Fibroblast of lung (primary cell): ENCODE measurements at regions not wholly inside any gene's neighbourhood (a gene's known extent, or its start where the extent isn't known, plus 50 kb on each side); places are given as distances from the start of the nearest gene placed in this dataset.

Experiments used
- DNase-seq, 2 donors: peaks; one replicate each; pipeline versions ENCODE4 v3.0.0 to v3.0.0-alpha.2; 2010; ENCODE audit warnings: low read depth in 2 of 2
- H2AFZ ChIP-seq: 2 replicates; pipeline ENCODE4 v1.5.1; 2012; ENCODE audit warnings: low read length, control low read depth, inconsistent platforms
- H3K27ac ChIP-seq: 2 replicates; pipeline ENCODE4 v1.5.1; 2011; ENCODE audit warnings: low read length, control low read depth; ENCODE audit not compliant: insufficient read depth
- H3K27me3 ChIP-seq: 2 replicates; pipeline ENCODE4 v1.5.1; 2011; ENCODE audit warnings: mild to moderate bottlenecking, low read length; ENCODE audit not compliant: control insufficient read depth, insufficient read depth
- H3K36me3 ChIP-seq: 2 replicates; pipeline ENCODE4 v1.5.1; 2011; ENCODE audit warnings: low read length; ENCODE audit not compliant: control insufficient read depth, insufficient read depth
- H3K4me1 ChIP-seq: 2 replicates; pipeline ENCODE4 v1.5.1; 2011; ENCODE audit warnings: low read length; ENCODE audit not compliant: control insufficient read depth, insufficient read depth; ENCODE audit errors: extremely low read depth
- H3K4me2 ChIP-seq: 2 replicates; pipeline ENCODE4 v1.5.1; 2011; ENCODE audit warnings: low read length, control low read depth; ENCODE audit not compliant: insufficient read depth; ENCODE audit errors: extremely low read depth
- H3K4me3 ChIP-seq, 4 experiments: fragments of 200-600 bp in 1 of 4; sonication (generic) in 1 of 4; replicated peaks in 1 of 4; 2 replicates each; pipeline ENCODE4 v1.5.1; 2011 to 2016; ENCODE audit warnings: low read length in 4 of 4, low read depth in 3 of 4, mild to moderate bottlenecking in 3 of 4, control low read depth in 2 of 4, inconsistent platforms in 1 of 4, mixed read lengths in 1 of 4; ENCODE audit not compliant: insufficient read depth in 1 of 4; ENCODE audit errors: control extremely low read depth in 1 of 4
- H3K79me2 ChIP-seq: 2 replicates; pipeline ENCODE4 v1.5.1; 2012; ENCODE audit warnings: mild to moderate bottlenecking, low read length, inconsistent platforms; ENCODE audit not compliant: control insufficient read depth, insufficient read depth
- H3K9ac ChIP-seq: 2 replicates; pipeline ENCODE4 v1.5.1; 2011; ENCODE audit warnings: mild to moderate bottlenecking, low read length, control low read depth; ENCODE audit not compliant: insufficient read depth
- H3K9me3 ChIP-seq: 2 replicates; pipeline ENCODE4 v1.5.1; 2012; ENCODE audit warnings: low read depth, low read length; ENCODE audit not compliant: control insufficient read depth, insufficient read depth
- H4K20me1 ChIP-seq: 2 replicates; pipeline ENCODE4 v1.5.1; 2011; ENCODE audit warnings: low read length; ENCODE audit not compliant: control insufficient read depth, insufficient read depth; ENCODE audit errors: extremely low read depth
- CTCF ChIP-seq, 2 donors: IDR thresholded peaks in 1 of 2; conservative IDR thresholded peaks in 1 of 2; 1 replicate in 1 of 2; 2 replicates in 1 of 2; pipeline ENCODE4 v1.5.1; 2011 to 2012; ENCODE audit warnings: low read length in 2 of 2, control low read depth in 1 of 2, inconsistent platforms in 1 of 2, low read depth in 1 of 2, mild to moderate bottlenecking in 1 of 2
- EZH2 ChIP-seq: IDR thresholded peaks from 2 replicates; pipeline ENCODE4 v1.5.1; 2012; ENCODE audit warnings: low read length, control low read depth, mild to moderate bottlenecking; ENCODE audit errors: missing control alignments

GRCh38 chr13:33761740-33762139 is 56.2 kb upstream of the RFC3 start:
- no peak overlapping the region for H3K9ac ChIP-seq
- H3K4me2 ChIP-seq, result no peak overlapping the region
- peak in 1 of 2 donors; percentile 11 for TF ChIP-seq CTCF (conservative IDR thresholded peaks at IDR 0.05 in 1 of 2, IDR thresholded peaks at IDR 0.05 in 1 of 2; ENCODE audit: low read depth in 1 of 2, low read length in 2 of 2)
- no peak for TF ChIP-seq EZH2
- no peak overlapping the region for H2AFZ ChIP-seq
- H3K79me2 ChIP-seq, result no peaks in the 10 kb centered on the region
- H3K27me3 ChIP-seq, result no peaks in the 10 kb centered on the region
- H3K36me3 ChIP-seq, result no peaks in the 10 kb centered on the region
- H3K4me1 ChIP-seq, result no peaks in the 10 kb centered on the region
- no peaks in the 10 kb centered on the region for H4K20me1 ChIP-seq
- H3K4me3 ChIP-seq, result no peak overlapping the region
- H3K27ac ChIP-seq, result no peak overlapping the region
- no peaks in the 10 kb centered on the region for H3K9me3 ChIP-seq
- peak in 1 of 2 donors; percentile 27 for DNase-seq

DNA sequence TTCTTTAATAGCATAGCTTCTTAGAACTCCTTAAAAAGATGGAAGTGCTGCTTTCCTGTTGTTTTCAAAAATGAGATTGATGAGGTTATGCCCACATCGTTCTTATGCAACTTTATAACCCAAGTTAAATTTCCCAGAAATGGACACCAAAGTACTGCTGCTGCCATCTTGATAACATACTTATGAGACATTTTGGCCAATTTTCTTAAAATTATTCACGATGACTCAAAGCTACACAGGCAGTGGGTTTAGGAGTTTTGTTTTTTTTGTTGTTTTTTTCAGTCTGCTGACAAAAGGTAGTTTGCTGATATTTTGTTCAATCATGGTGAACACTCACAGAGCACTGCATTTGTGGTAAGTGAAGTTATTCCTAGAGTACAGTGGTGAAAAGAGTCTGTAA is 54.9 kb upstream of the RFC3 start:
- Histone ChIP-seq H3K27me3 (no peaks in the 10 kb centered on the region), H3K4me2 (no peak overlapping the region), H3K9ac (no peak overlapping the region), H3K36me3 (no peaks in the 10 kb centered on the region), H3K79me2 (no peaks in the 10 kb centered on the region), H3K4me3 (no peak overlapping the region), H4K20me1 (no peaks in the 10 kb centered on the region), H3K4me1 (no peaks in the 10 kb centered on the region), H2AFZ (no peak overlapping the region), H3K27ac (no peak overlapping the region), H3K9me3 (no peaks in the 10 kb centered on the region)
- TF ChIP-seq EZH2 (no peak), CTCF (conservative IDR thresholded peaks at IDR 0.05 in 1 of 2, IDR thresholded peaks at IDR 0.05 in 1 of 2; ENCODE audit: low read depth in 1 of 2, low read length in 2 of 2) (no peak)
- peak in 1 of 2 donors; percentile 69 for DNase-seq

DNA sequence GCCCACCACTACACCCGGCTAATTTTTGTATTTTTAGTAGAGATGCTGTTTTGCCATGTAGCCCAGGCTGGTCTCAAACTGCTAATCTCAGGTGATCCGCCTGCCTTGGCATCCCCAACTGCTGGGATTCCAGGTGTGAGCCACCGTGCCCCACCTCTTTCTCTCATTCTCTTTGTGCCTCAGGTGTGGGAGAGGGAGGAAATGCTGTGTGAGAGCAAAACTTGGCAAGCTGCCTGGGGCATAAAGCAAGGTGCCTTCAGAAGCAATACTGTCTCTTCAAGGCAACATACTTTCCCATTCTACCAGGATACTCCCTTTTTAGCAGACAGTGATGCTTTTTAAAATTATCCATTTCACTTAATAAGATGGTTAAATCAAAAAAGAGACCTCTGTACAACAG is 53.2 kb upstream of the RFC3 start:
- TF ChIP-seq CTCF (conservative IDR thresholded peaks at IDR 0.05 in 1 of 2, IDR thresholded peaks at IDR 0.05 in 1 of 2; ENCODE audit: low read depth in 1 of 2, low read length in 2 of 2) (no peak), EZH2 (no peak)
- Histone ChIP-seq H2AFZ (no peak overlapping the region), H3K9ac (no peak overlapping the region), H3K4me3 (no peak overlapping the region), H3K4me1 (no peaks in the 10 kb centered on the region), H4K20me1 (no peaks in the 10 kb centered on the region), H3K4me2 (no peak overlapping the region), H3K79me2 (no peaks in the 10 kb centered on the region), H3K9me3 (no peaks in the 10 kb centered on the region), H3K36me3 (no peaks in the 10 kb centered on the region), H3K27me3 (no peaks in the 10 kb centered on the region), H3K27ac (no peak overlapping the region)
- no peak for DNase-seq
